Loucy (cell line): ENCODE measurements at regions not wholly inside any gene's neighbourhood (a gene's known extent, or its start where the extent isn't known, plus 50 kb on each side); places are given as distances from the start of the nearest gene placed in this dataset.

Experiments used
- EZH2phosphoT487 ChIP-seq: fragments of 200-600 bp; IDR thresholded peaks from 2 replicates; pipeline ENCODE4 v1.6.1; 2018; ENCODE audit warnings: antibody characterized with exemption, mild to moderate bottlenecking, moderate library complexity, borderline replicate concordance
- TF ChIP-seq, protein P1 (sequence below): fragments of 200-600 bp; sonication (generic); conservative IDR thresholded peaks from 2 replicates; pipeline ENCODE4 v1.5.1; 2014; ENCODE audit warnings: mild to moderate bottlenecking, antibody characterized with exemption, low read length

DNA sequence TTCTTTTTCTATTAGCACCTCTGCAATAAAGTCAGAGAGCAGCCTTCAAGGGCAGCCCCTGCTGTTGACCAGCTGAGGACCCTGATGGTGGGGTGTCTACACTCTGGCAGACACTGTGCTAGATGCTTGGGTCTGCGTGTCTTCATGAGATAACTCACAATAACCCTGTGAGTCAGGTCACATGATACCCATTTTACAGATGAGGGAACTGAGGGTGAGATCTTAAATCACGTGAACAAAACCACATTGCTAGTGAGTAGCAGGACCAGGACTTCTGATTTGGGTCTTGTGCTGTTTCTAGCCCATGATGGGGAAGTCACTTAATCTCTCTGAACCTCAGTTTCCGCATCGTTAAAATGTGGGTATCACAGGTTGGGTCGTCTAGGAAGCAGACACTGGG is 118.5 kb upstream of the LIPC start:
- TF ChIP-seq, protein P1, sequence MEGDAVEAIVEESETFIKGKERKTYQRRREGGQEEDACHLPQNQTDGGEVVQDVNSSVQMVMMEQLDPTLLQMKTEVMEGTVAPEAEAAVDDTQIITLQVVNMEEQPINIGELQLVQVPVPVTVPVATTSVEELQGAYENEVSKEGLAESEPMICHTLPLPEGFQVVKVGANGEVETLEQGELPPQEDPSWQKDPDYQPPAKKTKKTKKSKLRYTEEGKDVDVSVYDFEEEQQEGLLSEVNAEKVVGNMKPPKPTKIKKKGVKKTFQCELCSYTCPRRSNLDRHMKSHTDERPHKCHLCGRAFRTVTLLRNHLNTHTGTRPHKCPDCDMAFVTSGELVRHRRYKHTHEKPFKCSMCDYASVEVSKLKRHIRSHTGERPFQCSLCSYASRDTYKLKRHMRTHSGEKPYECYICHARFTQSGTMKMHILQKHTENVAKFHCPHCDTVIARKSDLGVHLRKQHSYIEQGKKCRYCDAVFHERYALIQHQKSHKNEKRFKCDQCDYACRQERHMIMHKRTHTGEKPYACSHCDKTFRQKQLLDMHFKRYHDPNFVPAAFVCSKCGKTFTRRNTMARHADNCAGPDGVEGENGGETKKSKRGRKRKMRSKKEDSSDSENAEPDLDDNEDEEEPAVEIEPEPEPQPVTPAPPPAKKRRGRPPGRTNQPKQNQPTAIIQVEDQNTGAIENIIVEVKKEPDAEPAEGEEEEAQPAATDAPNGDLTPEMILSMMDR: no peak
- TF ChIP-seq EZH2phosphoT487: no peak
